GM19328 (cell line): ENCODE measurements at regions not wholly inside any gene's neighbourhood (a gene's known extent, or its start where the extent isn't known, plus 50 kb on each side); places are given as distances from the start of the nearest gene placed in this dataset.

ENCODE experiments used
- ATAC-seq: cut with Tn5 transposase; IDR thresholded peaks from one replicate; pipeline ENCODE4 v1.9.1; 2021; ENCODE audit warnings: mild to moderate bottlenecking, moderate library complexity; ENCODE audit not compliant: unreplicated experiment

- ATAC-seq = no peak
These were observed 76.1 kb upstream of the CDH5 start for GRCh38 chr16:66290431-66290830.

- ATAC-seq = no peak
These were observed 76.5 kb upstream of the CDH5 start for GRCh38 chr16:66289986-66290385.

GRCh38 chr16:66289051-66289680, 77.3 kb upstream of the CDH5 start:
- ATAC-seq = no peak

- ATAC-seq = no peak
These were observed 78.6 kb upstream of the CDH5 start for GRCh38 chr16:66287926-66288325.

GRCh38 chr16:66287416-66287815, 79.1 kb upstream of the CDH5 start:
- no peak for ATAC-seq

- ATAC-seq = no peak
These were observed 80.0 kb upstream of the CDH5 start for GRCh38 chr16:66286527-66286926.

- no peak for ATAC-seq
These were observed 87.8 kb upstream of the CDH5 start for GRCh38 chr16:66278604-66279262.

GRCh38 chr16:66278111-66278531, 88.4 kb upstream of the CDH5 start:
- no peak for ATAC-seq

- ATAC-seq = no peak
These were observed 89.0 kb upstream of the CDH5 start for GRCh38 chr16:66277311-66278070.

- ATAC-seq = no peak
These were observed 90.6 kb upstream of the CDH5 start for GRCh38 chr16:66275775-66276428.

GRCh38 chr16:66274335-66275110, 92.0 kb upstream of the CDH5 start:
- no peak for ATAC-seq

GRCh38 chr16:66273644-66274334, 92.7 kb upstream of the CDH5 start:
- ATAC-seq = no peak

GRCh38 chr16:66273053-66273452, 93.4 kb upstream of the CDH5 start:
- ATAC-seq = no peak

- no peak for ATAC-seq
These were observed 94.0 kb upstream of the CDH5 start for GRCh38 chr16:66272461-66272860.

GRCh38 chr16:66271074-66272060, 95.1 kb upstream of the CDH5 start:
- ATAC-seq = no peak

- ATAC-seq = no peak
These were observed 96.1 kb upstream of the CDH5 start for GRCh38 chr16:66270333-66270927.

GRCh38 chr16:66269617-66270332, 96.7 kb upstream of the CDH5 start:
- ATAC-seq = no peak
